GM23248 (cell line): ENCODE measurements at regions not wholly inside any gene's neighbourhood (a gene's known extent, or its start where the extent isn't known, plus 50 kb on each side); places are given as distances from the start of the nearest gene placed in this dataset.
"Not testable (repeated sequence)": the region's sequence is repeated elsewhere in the genome, so short reads cannot be mapped to it uniquely, and the experiment has no call there.

ENCODE experiments used
- EZH2 ChIP-seq: fragments of 200-600 bp; sonication (generic); IDR thresholded peaks from 2 replicates; pipeline ENCODE4 v1.6.1; 2018; ENCODE audit warnings: antibody characterized with exemption, mild to moderate bottlenecking; ENCODE audit not compliant: insufficient read depth, poor library complexity, severe bottlenecking
- EZH2phosphoT487 ChIP-seq: fragments of 200-600 bp; sonication (generic); IDR thresholded peaks from 2 replicates; pipeline ENCODE4 v1.6.1; 2018; ENCODE audit warnings: antibody characterized with exemption, moderate library complexity, mild to moderate bottlenecking, low read depth; ENCODE audit not compliant: insufficient read depth

- TF ChIP-seq EZH2, EZH2phosphoT487: not testable (repeated sequence)
Observed at GRCh38 chr3:163499736-163500219, 1578.5 kb downstream of the SI start.
